ENCODE measurements at regions not wholly inside any gene's neighbourhood (a gene's known extent, or its start where the extent isn't known, plus 50 kb on each side); places are given as distances from the start of the nearest gene placed in this dataset.

DNA sequence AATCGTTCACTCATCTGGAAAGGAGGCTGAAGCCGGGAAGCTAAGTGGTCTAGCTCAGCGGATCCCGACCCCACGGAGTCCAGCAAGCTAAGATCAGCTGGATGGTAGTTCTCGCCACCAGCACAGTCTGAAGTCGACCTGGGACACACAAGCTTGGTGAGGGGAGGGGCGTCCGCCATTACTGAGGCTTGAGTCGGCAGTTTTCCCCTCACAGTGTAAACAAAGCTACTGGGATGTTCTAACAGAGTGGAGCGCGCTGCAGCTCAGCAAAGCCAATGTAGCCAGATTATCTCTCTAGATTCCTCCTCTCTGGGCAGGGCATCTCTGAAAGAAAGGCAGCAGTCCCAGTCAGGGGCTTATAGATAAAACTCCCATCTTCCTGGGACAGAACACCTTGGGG is 555.4 kb downstream of the BCOR start:
- TF ChIP-seq, protein P1, sequence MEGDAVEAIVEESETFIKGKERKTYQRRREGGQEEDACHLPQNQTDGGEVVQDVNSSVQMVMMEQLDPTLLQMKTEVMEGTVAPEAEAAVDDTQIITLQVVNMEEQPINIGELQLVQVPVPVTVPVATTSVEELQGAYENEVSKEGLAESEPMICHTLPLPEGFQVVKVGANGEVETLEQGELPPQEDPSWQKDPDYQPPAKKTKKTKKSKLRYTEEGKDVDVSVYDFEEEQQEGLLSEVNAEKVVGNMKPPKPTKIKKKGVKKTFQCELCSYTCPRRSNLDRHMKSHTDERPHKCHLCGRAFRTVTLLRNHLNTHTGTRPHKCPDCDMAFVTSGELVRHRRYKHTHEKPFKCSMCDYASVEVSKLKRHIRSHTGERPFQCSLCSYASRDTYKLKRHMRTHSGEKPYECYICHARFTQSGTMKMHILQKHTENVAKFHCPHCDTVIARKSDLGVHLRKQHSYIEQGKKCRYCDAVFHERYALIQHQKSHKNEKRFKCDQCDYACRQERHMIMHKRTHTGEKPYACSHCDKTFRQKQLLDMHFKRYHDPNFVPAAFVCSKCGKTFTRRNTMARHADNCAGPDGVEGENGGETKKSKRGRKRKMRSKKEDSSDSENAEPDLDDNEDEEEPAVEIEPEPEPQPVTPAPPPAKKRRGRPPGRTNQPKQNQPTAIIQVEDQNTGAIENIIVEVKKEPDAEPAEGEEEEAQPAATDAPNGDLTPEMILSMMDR (IDR thresholded peaks at IDR 0.05) = no peak
- no peak for TF ChIP-seq EP300 (IDR thresholded peaks at IDR 0.05)
- TF ChIP-seq POLR2A (IDR thresholded peaks at IDR 0.05) = no peak
